K562 (cell line): ENCODE measurements at regions not wholly inside any gene's neighbourhood (a gene's known extent, or its start where the extent isn't known, plus 50 kb on each side); places are given as distances from the start of the nearest gene placed in this dataset.

ENCODE experiments used
- ATAC-seq: fragments of 200-7000 bp; cut with Tn5 transposase; 3 replicates; pipeline ENCODE4 v1.9.1; 2020; ENCODE audit warnings: moderate library complexity
- BruUV-seq: library from RNA; stranded (reverse); fragments of 400-500 nt; replicated peaks from 2 replicates; lab custom pipeline; 2021; lab: Mats Ljungman, UMichigan
- CTCF ChIA-PET: fragments of 300-600 bp; formaldehyde crosslinking; extraction: SDS; loops from one replicate; lab custom pipeline; 2021; ENCODE audit warnings: low intra/inter-chr PET ratio; lab: Yijun Ruan, JAX
- POLR2A ChIA-PET: fragments of 300-600, 350-650 bp; sonication (Branson Sonifier 250); formaldehyde crosslinking; extraction: SDS; loops from one replicate; lab custom pipeline; 2021; ENCODE audit warnings: antibody characterized with exemption, inconsistent platforms; lab: Yijun Ruan, JAX
- DNase-seq, 4 experiments: peaks; one replicate each; pipeline versions ENCODE4 v3.0.0 to v3.0.0-alpha.2; 2011 to 2018; ENCODE audit warnings: low spot score in 3 of 4, mixed read lengths in 3 of 4; ENCODE audit errors: extremely low read depth in 1 of 4
- FAIRE-seq: peaks from 2 replicates; lab custom pipeline; 2011; peaks lifted over from hg19 to GRCh38; lab: Jason Lieb, UNC
- H2AFZ ChIP-seq: 2 replicates; pipeline ENCODE4 v1.6.0; 2011; ENCODE audit warnings: low read depth, low read length, control low read depth, inconsistent platforms
- H3K27ac ChIP-seq: fragments of 200-600 bp; 3 replicates; pipeline ENCODE4 v1.8.0; 2011; ENCODE audit warnings: low read depth, mild to moderate bottlenecking, control low read depth, inconsistent platforms, low read length, moderate library complexity, mixed read lengths; ENCODE audit errors: extremely low read depth
- H3K27me3 ChIP-seq, 2 experiments: fragments of 300-600 bp in 1 of 2; 2 replicates in 1 of 2; 3 replicates in 1 of 2; pipeline versions ENCODE4 v1.6.0 to v1.8.0; 2011; ENCODE audit warnings: inconsistent platforms in 2 of 2, low read length in 2 of 2, mild to moderate bottlenecking in 1 of 2, mixed read lengths in 1 of 2, moderate library complexity in 1 of 2; ENCODE audit not compliant: control insufficient read depth in 2 of 2, insufficient read depth in 2 of 2
- H3K36me3 ChIP-seq: fragments of 300-600 bp; 3 replicates; pipeline ENCODE4 v1.8.0; 2011; ENCODE audit warnings: mild to moderate bottlenecking, low read length, inconsistent platforms; ENCODE audit not compliant: control insufficient read depth, insufficient read depth
- H3K4me1 ChIP-seq, 2 experiments: fragments of 200-600 bp in 1 of 2; replicated peaks in 1 of 2; 2 replicates in 1 of 2; 3 replicates in 1 of 2; pipeline versions ENCODE4 v1.5.1 to v1.8.0; 2011; ENCODE audit warnings: inconsistent platforms in 2 of 2, low read length in 2 of 2, mild to moderate bottlenecking in 1 of 2, mixed read lengths in 1 of 2, moderate library complexity in 1 of 2; ENCODE audit not compliant: control insufficient read depth in 2 of 2, insufficient read depth in 2 of 2
- H3K4me2 ChIP-seq: 2 replicates; pipeline ENCODE4 v1.6.1; 2011; ENCODE audit warnings: low read length, control low read depth, inconsistent platforms, mixed read lengths; ENCODE audit not compliant: insufficient read depth
- H3K4me3 ChIP-seq: fragments of 200-600 bp; sonication (generic), shearing (Covaris generic); 2 replicates; pipeline ENCODE4 v1.5.1; 2016; ENCODE audit warnings: control low read depth, inconsistent platforms
- H3K79me2 ChIP-seq: fragments of 200-600 bp; 3 replicates; pipeline ENCODE4 v1.8.0; 2011; ENCODE audit warnings: low read length, inconsistent platforms; ENCODE audit not compliant: control insufficient read depth, insufficient read depth
- H3K9ac ChIP-seq, 2 experiments: 2 replicates each; pipeline versions ENCODE4 v1.6.0 to v1.6.1; 2011; ENCODE audit warnings: low read depth in 2 of 2, low read length in 2 of 2, control low read depth in 1 of 2, inconsistent platforms in 1 of 2, mild to moderate bottlenecking in 1 of 2, mixed read lengths in 1 of 2; ENCODE audit not compliant: insufficient read depth in 1 of 2
- H3K9me1 ChIP-seq: one replicate; pipeline ENCODE4 v1.6.0; 2011; ENCODE audit warnings: inconsistent platforms, mild to moderate bottlenecking, low read length, moderate library complexity; ENCODE audit not compliant: control insufficient read depth, insufficient read depth
- H3K9me3 ChIP-seq: replicated peaks from 2 replicates; pipeline ENCODE4 v1.5.1; 2011; ENCODE audit warnings: low read depth, low read length, inconsistent platforms; ENCODE audit not compliant: control insufficient read depth, insufficient read depth
- H4K20me1 ChIP-seq: replicated peaks from 2 replicates; pipeline ENCODE4 v1.6.1; 2011; ENCODE audit warnings: low read length, inconsistent platforms, mixed read lengths; ENCODE audit not compliant: control insufficient read depth, insufficient read depth
- BRD9 ChIP-seq: fragments of 450-650 bp; IDR thresholded peaks from 2 replicates; pipeline ENCODE4 v1.6.1; 2018; ENCODE audit warnings: low read depth; ENCODE audit not compliant: partially characterized antibody
- PTRF ChIP-seq: fragments of 450-650 bp; IDR thresholded peaks from 2 replicates; pipeline ENCODE4 v1.6.1; 2016; ENCODE audit warnings: mild to moderate bottlenecking, missing genetic modification characterization, missing compliant biosample characterization
- RAD51 ChIP-seq: fragments of 450-650 bp; IDR thresholded peaks from 2 replicates; pipeline ENCODE4 v1.7.1; 2016; ENCODE audit warnings: low read depth, mild to moderate bottlenecking, borderline replicate concordance
- TFAP4 ChIP-seq: sonication (generic); formaldehyde crosslinking; IDR thresholded peaks from 2 replicates; pipeline ENCODE4 v1.8.0; 2022; ENCODE audit warnings: missing genetic modification reagents, mild to moderate bottlenecking, moderate library complexity, borderline replicate concordance
- ZBTB43 ChIP-seq: sonication (generic); formaldehyde crosslinking; IDR thresholded peaks from 2 replicates; pipeline ENCODE4 v1.8.0; 2023; ENCODE audit warnings: mild to moderate bottlenecking, missing genetic modification reagents
- ZNF143 ChIP-seq: sonication (generic); formaldehyde crosslinking; IDR thresholded peaks from 2 replicates; pipeline ENCODE4 v1.9.0; 2022; ENCODE audit warnings: mild to moderate bottlenecking, missing genetic modification reagents
- ZNF316 ChIP-seq: fragments of 450-650 bp; IDR thresholded peaks from 2 replicates; pipeline ENCODE4 v1.6.1; 2016
- ZNF324 ChIP-seq: fragments of 250-450 bp; sonication (Bioruptor Pico); IDR thresholded peaks from 2 replicates; pipeline ENCODE4 v1.4.0; 2020; ENCODE audit warnings: mild to moderate bottlenecking
- ZNF639 ChIP-seq, 2 experiments: fragments of 200-800 bp in 1 of 2; sonication (Bioruptor generic) in 1 of 2; sonication (generic) in 1 of 2; formaldehyde crosslinking in 1 of 2; IDR thresholded peaks in 1 of 2; conservative IDR thresholded peaks in 1 of 2; 2 replicates each; pipeline versions ENCODE4 v1.5.0 to v1.6.1; 2016 to 2020; ENCODE audit warnings: missing compliant biosample characterization in 1 of 2, missing genetic modification characterization in 1 of 2, missing genetic modification reagents in 1 of 2
- WGBS: fragments of 100-300 bp; shearing (Covaris generic); methylation state at CpG from one replicate; pipeline ENCODE4 v1.1.6; 2016; ENCODE audit warnings: low coverage, mixed read lengths; ENCODE audit not compliant: insufficient coverage; ENCODE audit errors: missing lambda C conversion rate; 5-methylcytosine and 5-hydroxymethylcytosine counted together
- in situ Hi-C: fragments of 300-500 bp; cut with MboI; formaldehyde crosslinking; loops from 4 replicates; pipeline ENCODE4 v1.15.0; 2018; ENCODE audit warnings: inconsistent platforms, mixed read lengths
- intact Hi-C: fragments of 100-400 bp; cut with micrococcal nuclease; formaldehyde crosslinking; loops from 2 replicates; pipeline ENCODE4 v1.14.2; 2022

- TF ChIP-seq RAD51 (no peak), PTRF (no peak), ZNF324 (CRISPR knock-in tag) (no peak), BRD9 (no peak), ZNF143 (CRISPR knock-in tag) (no peak), ZBTB43 (CRISPR knock-in tag) (no peak), ZNF639 (CRISPR knock-in tag; conservative IDR thresholded peaks at IDR 0.05 in 1 of 2, IDR thresholded peaks at IDR 0.05 in 1 of 2) (no peak), ZNF316 (no peak), TFAP4 (CRISPR knock-in tag) (no peak)
- CTCF ChIA-PET: no interaction called here
- no peaks in the 10 kb centered on the region for H3K36me3 ChIP-seq
- 0% methylated on average over 3 of the region's 4 CpGs for WGBS
- POLR2A ChIA-PET: no interaction called here
- H3K9ac ChIP-seq: no peak overlapping the region
- DNase-seq: no peak
- H3K4me3 ChIP-seq: no peak overlapping the region
- no peak for FAIRE-seq
- H3K4me2 ChIP-seq: no peak overlapping the region
- no peak overlapping the region for H3K27ac ChIP-seq
- no TSS peak for BruUV-seq
- no peaks in the 10 kb centered on the region for H4K20me1 ChIP-seq
- no peaks in the 10 kb centered on the region for H3K79me2 ChIP-seq
- no peaks in the 10 kb centered on the region for H3K4me1 ChIP-seq
- ATAC-seq: no peak
- no peaks in the 10 kb centered on the region for H3K27me3 ChIP-seq
- H2AFZ ChIP-seq: no peak overlapping the region
- no peaks in the 10 kb centered on the region for H3K9me1 ChIP-seq
- intact Hi-C loops (no loop called here), in situ Hi-C loops (no loop called here)
- no peaks in the 10 kb centered on the region for H3K9me3 ChIP-seq
Measured at GRCh38 chr13:65314008-65314407, 1916.1 kb downstream of the PCDH9 start.
